PFSK-1 (cell line): ENCODE measurements at regions not wholly inside any gene's neighbourhood (a gene's known extent, or its start where the extent isn't known, plus 50 kb on each side); places are given as distances from the start of the nearest gene placed in this dataset.

Experiments used
- POLR2AphosphoS5 ChIP-seq: IDR thresholded peaks from 2 replicates; pipeline ENCODE4 v1.6.1; 2012; ENCODE audit warnings: low read depth, mild to moderate bottlenecking, control low read depth, low read length, moderate library complexity
- SIN3A ChIP-seq: IDR thresholded peaks from 2 replicates; pipeline ENCODE4 v1.6.1; 2012; ENCODE audit warnings: mild to moderate bottlenecking, low read length, moderate library complexity, borderline replicate concordance; ENCODE audit not compliant: insufficient read depth
- TAF1 ChIP-seq: IDR thresholded peaks from 2 replicates; pipeline ENCODE4 v1.6.1; 2012; ENCODE audit warnings: low read length, control low read depth, borderline replicate concordance; ENCODE audit not compliant: insufficient read depth
- TF ChIP-seq, protein P1 (sequence below), 2 experiments: IDR thresholded peaks; 2 replicates each; pipeline versions ENCODE4 v1.6.1 to v1.8.0; 2011 to 2012; ENCODE audit warnings: low read depth in 2 of 2, low read length in 2 of 2, control low read depth in 1 of 2, inconsistent platforms in 1 of 2, mild to moderate bottlenecking in 1 of 2, moderate library complexity in 1 of 2; ENCODE audit not compliant: insufficient read depth in 1 of 2

DNA sequence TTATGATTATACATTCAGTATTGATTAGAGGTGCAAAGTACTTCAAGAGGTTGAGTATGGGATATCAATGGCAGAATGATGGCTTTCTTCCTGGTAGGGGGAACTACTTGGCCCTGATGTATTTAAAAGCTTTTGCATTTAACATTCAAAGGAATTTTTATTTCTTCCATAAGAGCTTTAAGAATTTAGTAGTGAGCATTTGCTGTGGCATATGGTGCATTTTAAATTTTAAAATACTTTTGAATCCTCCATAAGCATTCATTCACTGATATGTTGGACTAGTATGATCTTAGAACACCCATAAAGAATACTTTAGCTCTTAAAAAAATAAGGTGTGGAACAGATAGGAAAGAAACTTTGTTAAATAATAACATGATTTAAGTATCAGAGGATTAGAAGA, 191.9 kb upstream of the PPP1R3A start:
- no peak for TF ChIP-seq SIN3A
- no peak for TF ChIP-seq TAF1
- no peak for TF ChIP-seq POLR2AphosphoS5
- TF ChIP-seq, protein P1, sequence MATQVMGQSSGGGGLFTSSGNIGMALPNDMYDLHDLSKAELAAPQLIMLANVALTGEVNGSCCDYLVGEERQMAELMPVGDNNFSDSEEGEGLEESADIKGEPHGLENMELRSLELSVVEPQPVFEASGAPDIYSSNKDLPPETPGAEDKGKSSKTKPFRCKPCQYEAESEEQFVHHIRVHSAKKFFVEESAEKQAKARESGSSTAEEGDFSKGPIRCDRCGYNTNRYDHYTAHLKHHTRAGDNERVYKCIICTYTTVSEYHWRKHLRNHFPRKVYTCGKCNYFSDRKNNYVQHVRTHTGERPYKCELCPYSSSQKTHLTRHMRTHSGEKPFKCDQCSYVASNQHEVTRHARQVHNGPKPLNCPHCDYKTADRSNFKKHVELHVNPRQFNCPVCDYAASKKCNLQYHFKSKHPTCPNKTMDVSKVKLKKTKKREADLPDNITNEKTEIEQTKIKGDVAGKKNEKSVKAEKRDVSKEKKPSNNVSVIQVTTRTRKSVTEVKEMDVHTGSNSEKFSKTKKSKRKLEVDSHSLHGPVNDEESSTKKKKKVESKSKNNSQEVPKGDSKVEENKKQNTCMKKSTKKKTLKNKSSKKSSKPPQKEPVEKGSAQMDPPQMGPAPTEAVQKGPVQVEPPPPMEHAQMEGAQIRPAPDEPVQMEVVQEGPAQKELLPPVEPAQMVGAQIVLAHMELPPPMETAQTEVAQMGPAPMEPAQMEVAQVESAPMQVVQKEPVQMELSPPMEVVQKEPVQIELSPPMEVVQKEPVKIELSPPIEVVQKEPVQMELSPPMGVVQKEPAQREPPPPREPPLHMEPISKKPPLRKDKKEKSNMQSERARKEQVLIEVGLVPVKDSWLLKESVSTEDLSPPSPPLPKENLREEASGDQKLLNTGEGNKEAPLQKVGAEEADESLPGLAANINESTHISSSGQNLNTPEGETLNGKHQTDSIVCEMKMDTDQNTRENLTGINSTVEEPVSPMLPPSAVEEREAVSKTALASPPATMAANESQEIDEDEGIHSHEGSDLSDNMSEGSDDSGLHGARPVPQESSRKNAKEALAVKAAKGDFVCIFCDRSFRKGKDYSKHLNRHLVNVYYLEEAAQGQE (IDR thresholded peaks at IDR 0.05; ENCODE audit: insufficient read depth in 1 of 2, low read depth in 2 of 2, low read length in 2 of 2), result no peak
